ENCODE measurements at regions not wholly inside any gene's neighbourhood (a gene's known extent, or its start where the extent isn't known, plus 50 kb on each side); places are given as distances from the start of the nearest gene placed in this dataset.

DNA sequence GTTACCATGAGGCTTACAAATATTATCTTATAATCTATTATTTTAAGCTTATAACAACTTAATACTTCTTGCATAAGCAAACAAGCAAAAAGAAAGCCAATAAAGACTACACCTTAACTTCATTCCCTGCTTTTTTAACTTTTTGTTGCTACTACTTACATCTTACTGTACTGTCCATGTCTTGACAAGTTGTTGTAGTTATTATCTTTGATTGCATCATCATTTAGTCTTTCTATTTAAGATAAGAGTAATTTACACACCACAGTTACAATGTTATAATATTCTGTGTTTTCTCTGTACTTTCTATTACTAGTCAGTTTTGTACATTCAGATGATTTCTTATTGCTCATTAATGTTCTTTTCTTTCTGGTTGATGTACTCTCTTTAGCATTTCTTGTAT is 346.6 kb downstream of the SMARCA1 start:
- no peak for DNase-seq

GRCh38 chrX:129161108-129161507 is 362.2 kb downstream of the SMARCA1 start:
- DNase-seq = no peak

- no peak for DNase-seq
These were observed 364.8 kb downstream of the SMARCA1 start for GRCh38 chrX:129158505-129158904.

- no peak for DNase-seq
These were observed 377.4 kb downstream of the SMARCA1 start for GRCh38 chrX:129145840-129146272.

DNA sequence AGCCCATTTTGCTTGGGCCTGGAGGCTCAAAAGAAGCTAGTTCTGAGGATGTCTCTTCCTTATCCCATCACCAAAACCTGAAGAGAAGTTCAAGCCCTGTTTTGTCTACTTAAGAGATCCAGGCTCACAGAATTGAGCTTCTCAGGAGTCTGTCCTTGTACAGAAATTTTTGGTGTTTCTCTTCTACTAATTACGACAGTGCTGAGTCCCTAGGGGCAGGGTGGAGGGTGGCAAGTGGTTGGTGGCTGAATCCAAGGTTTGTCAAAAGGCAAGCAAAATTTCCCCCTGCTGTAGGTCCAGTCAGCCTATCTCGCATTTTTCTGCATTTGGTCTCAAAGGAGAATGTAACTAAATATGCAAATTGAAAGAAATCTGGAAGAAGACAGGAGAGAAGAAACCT is 377.9 kb downstream of the SMARCA1 start:
- DNase-seq = no peak

DNA sequence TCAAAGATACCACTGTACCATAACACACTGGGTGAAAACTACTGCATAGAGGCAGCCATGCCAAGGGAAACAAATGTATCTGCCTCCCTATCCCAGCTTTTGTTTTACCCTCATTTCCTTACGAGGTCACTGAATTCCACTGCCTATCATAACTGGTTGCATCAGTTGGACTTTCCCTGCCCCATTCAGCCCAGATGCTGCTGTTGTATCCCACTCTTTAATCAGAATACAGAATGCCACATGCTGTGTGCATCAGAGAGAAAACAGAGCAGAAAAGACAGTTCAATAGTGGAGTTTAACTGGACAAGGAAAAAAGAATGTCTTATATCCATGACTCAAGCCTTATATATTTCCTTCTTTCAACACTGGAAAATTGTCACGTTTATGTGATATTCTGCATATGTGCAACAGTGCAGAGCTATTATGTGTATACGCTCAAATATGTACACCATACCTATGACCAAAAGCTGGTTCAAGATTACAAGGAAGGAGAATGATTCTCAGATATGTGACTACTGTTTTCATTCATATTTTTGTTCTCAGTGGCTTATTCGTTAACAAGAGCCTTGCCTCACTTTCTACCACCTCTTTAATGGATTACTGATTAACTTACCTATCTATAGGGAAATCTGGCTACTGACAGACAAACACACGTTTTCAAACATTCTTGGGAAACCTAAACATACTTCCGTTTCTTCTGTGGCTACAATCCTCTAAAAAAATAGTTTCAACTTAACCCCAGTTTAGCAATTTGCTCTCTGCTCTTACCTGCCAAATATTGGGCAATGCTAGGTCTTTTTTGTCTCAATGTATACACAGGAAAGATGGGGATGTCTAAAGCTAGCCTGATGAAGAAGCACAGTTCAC is 378.9 kb downstream of the SMARCA1 start:
- no peak for DNase-seq

DNA sequence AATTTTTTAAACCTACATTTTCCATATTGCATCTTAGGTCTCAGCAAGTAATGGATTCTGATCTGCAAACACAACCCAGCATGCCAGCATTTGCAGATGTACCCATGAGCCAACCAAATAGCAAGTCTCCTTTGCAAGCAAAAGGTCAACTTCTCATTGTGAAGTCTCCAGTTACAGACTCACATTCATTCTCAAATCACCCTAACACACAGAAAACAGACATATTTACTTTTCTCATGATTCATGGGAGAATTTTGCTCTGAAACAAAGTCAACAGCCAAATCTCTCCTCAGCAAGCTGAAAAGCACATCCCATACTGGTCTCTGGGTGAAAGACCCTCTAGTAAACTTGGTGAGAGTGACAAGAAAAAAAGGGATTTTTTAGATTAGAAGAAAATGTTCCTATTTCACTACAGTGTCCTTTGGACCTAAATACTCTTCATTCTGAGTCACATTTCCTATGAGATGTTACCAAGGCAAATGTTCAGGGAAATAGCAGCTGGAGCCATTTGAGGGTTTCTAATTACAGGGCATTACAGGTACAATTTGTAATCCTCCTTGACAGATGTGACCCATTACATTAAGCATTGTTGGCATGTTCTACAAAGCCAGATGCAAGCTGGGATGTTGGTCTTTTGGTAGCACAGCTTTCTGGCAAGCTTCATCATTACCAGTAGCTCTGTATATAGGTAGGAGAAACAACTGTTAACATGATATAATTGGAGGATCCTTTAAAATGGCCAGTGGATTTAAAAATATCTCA is 383.3 kb downstream of the SMARCA1 start:
- no peak for DNase-seq

GRCh38 chrX:129125122-129125914 is 398.0 kb downstream of the SMARCA1 start:
- no peak for DNase-seq

DNA sequence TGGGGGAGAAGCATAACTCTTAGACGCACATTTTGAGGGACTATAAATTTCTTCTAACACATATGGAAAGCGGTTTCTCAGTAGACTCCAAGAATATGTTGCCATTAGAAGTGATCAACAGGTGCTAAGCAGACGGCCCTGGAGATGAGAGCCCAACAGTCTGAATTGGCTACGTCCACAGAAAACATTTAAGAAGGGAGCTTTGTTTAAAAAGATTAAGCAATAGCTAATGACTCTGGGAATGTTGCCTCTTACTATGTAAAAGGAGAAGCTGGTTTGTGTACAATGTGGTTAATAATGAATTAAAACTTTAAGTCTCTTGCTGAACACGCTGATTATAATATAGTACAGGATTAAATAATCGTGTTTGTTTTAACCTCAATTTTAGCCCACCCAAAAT is 399.5 kb downstream of the SMARCA1 start:
- DNase-seq = peak in 1 of 2 donors; percentile 16

DNA sequence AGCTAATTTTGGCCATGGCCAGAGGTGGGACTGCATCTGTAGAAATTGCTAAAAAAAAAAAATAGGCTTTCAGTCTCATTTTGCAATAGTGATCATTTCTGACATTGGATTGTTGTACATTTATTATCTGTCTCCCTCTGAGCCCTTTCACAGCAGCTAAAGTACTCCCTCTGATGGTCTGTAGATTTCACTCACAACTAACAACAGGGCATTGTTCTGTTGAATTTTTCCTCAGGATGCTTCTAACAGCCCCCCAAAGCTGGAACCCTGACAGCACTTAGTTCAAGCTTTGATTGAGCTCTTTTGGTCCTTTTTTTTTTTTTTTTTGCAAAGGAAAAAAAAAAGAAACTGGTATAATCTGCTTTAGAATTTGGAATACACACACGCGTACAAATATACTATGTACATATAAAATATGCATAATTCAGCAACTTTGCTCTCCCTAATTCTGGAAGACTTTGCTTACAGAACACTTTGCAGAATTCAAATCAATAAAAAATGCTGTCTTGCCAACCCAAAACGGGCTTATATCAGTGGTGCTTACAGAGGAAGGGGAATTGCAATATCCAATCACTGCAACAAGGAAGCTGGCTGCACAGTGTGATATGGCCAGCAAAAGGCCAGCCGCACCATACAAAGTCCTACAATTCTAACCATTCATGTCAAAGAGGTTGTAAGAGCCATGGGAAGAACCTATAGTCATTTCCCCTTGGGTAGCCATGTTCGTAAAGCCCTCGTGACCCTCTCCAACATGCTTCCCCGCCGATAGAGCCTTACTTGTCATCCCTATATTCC is 406.4 kb downstream of the SMARCA1 start:
- no peak for DNase-seq

DNA sequence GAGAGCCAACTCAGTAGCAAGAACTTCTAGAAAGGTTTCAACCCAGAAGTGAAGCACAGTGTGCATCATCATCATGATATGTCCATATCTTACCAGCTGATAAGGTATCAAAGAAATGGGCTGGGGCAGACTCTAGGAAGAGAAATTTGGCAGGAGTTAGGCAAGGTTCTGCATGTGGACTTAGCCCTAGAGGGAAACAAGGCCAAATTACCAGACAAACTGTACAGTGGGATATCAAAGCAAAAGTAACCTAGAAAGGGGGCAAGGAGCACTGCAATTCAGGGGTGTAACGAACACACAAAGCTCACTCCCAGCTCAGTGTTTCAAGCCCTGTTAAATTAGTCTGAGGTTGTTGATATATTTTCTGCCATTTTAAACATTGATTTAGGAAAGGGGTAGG is 407.4 kb downstream of the SMARCA1 start:
- DNase-seq = no peak

GRCh38 chrX:129115104-129115503 is 408.2 kb downstream of the SMARCA1 start:
- DNase-seq = no peak

- DNase-seq = no peak
These were observed 412.1 kb downstream of the SMARCA1 start for GRCh38 chrX:129111081-129111798.

GRCh38 chrX:129108936-129109335 is 414.4 kb downstream of the SMARCA1 start:
- no peak for DNase-seq

DNA sequence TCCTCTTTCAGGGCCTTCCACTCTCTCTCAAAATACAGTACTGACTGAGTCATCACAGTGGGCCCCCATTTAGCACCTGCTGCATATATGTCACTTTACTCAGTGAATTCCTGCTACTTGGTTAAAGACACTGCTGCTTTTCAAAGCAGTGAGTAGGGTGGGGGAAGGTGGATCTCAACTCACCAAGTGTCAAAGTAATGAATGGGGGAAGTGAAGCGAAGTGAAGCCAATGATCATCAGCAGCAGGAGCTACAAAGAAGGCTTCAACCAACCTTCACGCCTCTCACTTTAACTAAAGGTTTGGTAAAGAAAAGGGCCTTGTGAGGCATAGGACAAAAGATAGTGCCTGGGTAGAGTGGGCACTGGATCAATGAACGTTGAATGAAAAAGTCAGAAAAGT is 424.1 kb downstream of the SMARCA1 start:
- DNase-seq = no peak

GRCh38 chrX:129097668-129098067 is 425.6 kb downstream of the SMARCA1 start:
- no peak for DNase-seq

- DNase-seq = no peak
These were observed 429.6 kb downstream of the SMARCA1 start for GRCh38 chrX:129093706-129094105.

GRCh38 chrX:129092757-129093156 is 430.5 kb downstream of the SMARCA1 start:
- DNase-seq = no peak

GRCh38 chrX:129092242-129092641 is 431.0 kb downstream of the SMARCA1 start:
- no peak for DNase-seq

GRCh38 chrX:129091097-129091496 is 432.2 kb downstream of the SMARCA1 start:
- DNase-seq = no peak

DNA sequence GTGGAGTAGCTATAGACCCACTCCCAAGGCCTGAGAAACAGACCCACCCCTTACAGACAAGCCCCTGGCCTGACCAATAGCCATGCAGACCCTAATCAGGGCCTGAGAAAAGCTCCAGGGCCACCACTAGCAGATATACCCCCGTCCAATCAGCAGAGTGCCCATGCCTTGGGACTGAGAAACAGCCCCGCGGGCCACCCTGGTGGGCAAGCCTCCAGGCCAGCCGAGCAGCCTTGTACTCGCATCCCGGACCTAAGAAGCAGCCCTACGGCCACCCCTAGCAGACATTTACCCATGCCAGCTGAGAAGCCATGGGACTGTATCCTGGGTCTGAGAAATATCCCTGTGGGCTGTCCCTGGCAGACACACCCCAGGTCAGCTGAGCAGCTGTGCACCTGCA is 436.5 kb downstream of the SMARCA1 start:
- no peak for DNase-seq

Measured in right lung (tissue), 2 donors.